SK-N-SH (cell line): ENCODE measurements at regions not wholly inside any gene's neighbourhood (a gene's known extent, or its start where the extent isn't known, plus 50 kb on each side); places are given as distances from the start of the nearest gene placed in this dataset.

Experiments used
- EP300 ChIP-seq, 2 experiments: IDR thresholded peaks; 2 replicates each; pipeline versions ENCODE4 v1.4.0 to v1.6.1; 2012; ENCODE audit warnings: borderline replicate concordance in 1 of 2, low read depth in 1 of 2, low read length in 1 of 2
- EZH2phosphoT487 ChIP-seq: fragments of 200-600 bp; sonication (generic); IDR thresholded peaks from 2 replicates; pipeline ENCODE4 v1.6.1; 2017; ENCODE audit warnings: low read depth, mixed run types, mild to moderate bottlenecking, antibody characterized with exemption, moderate library complexity, borderline replicate concordance
- FOXJ3 ChIP-seq: sonication (generic); formaldehyde crosslinking; IDR thresholded peaks from 2 replicates; pipeline ENCODE4 v1.5.1; 2020; ENCODE audit warnings: mild to moderate bottlenecking, missing genetic modification reagents
- JUND ChIP-seq: IDR thresholded peaks from 2 replicates; pipeline ENCODE4 v1.4.0; 2012
- POLR2AphosphoS5 ChIP-seq: IDR thresholded peaks from 2 replicates; pipeline ENCODE4 v1.6.1; 2012; ENCODE audit warnings: low read depth, low read length
- RAD21 ChIP-seq: IDR thresholded peaks from 2 replicates; pipeline ENCODE4 v1.6.1; 2012; ENCODE audit warnings: mild to moderate bottlenecking, low read length
- SIN3A ChIP-seq: IDR thresholded peaks from 2 replicates; pipeline ENCODE4 v1.6.1; 2012; ENCODE audit warnings: low read depth, mild to moderate bottlenecking, low read length, moderate library complexity, borderline replicate concordance
- TAF1 ChIP-seq: IDR thresholded peaks from 2 replicates; pipeline ENCODE4 v1.6.1; 2012; ENCODE audit warnings: low read depth, mild to moderate bottlenecking, low read length, moderate library complexity, borderline replicate concordance
- TEAD4 ChIP-seq: IDR thresholded peaks from 2 replicates; pipeline ENCODE4 v1.4.0; 2012; ENCODE audit warnings: mild to moderate bottlenecking, borderline replicate concordance; ENCODE audit not compliant: insufficient read depth
- TF ChIP-seq, protein P1 (sequence below): fragments of 200-600 bp; sonication (generic); IDR thresholded peaks from 2 replicates; pipeline ENCODE4 v1.6.1; 2017; ENCODE audit warnings: antibody characterized with exemption, mild to moderate bottlenecking, moderate library complexity
- TF ChIP-seq, protein P2 (sequence below): fragments of 150-350 bp; IDR thresholded peaks from 2 replicates; pipeline ENCODE4 v1.6.1; 2017; ENCODE audit warnings: antibody characterized with exemption, low read length, low read depth, borderline replicate concordance
- TF ChIP-seq, protein P3 (sequence below): IDR thresholded peaks from 2 replicates; pipeline ENCODE4; 2012
- TF ChIP-seq, protein P4 (sequence below): IDR thresholded peaks from 2 replicates; pipeline ENCODE4 v1.4.0; 2012; ENCODE audit warnings: low read depth, borderline replicate concordance
- TF ChIP-seq, protein P5 (sequence below): IDR thresholded peaks from 2 replicates; pipeline ENCODE4 v1.4.0; 2012; ENCODE audit warnings: low read depth, borderline replicate concordance

DNA sequence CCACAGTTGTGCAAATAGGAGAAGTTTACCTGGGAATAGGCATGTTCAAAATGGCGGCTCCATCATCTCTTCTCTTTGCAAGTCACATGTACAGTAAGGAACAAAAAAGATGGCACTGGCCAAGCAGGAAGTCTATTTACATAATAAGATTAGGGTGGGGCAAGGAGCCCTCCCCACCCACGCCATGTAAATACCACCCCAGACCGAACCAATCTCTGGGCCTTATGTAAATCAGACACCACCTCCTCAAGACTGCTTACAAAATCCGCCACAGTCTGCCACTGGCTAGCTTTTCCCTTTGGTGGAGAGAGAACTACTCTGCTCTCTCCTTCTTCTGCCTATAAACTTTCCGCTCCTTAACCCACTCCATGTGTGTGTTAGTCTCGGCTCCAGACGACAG lies 1496.3 kb downstream of the REEP3 start:
- TF ChIP-seq JUND (no peak), TEAD4 (no peak), FOXJ3 (CRISPR knock-in tag) (no peak), SIN3A (no peak), RAD21 (no peak), EZH2phosphoT487 (no peak), EP300 (IDR thresholded peaks at IDR 0.05; ENCODE audit: borderline replicate concordance in 1 of 2, low read depth in 1 of 2, low read length in 1 of 2) (no peak), POLR2AphosphoS5 (no peak), TAF1 (no peak)
- TF ChIP-seq, protein P1, sequence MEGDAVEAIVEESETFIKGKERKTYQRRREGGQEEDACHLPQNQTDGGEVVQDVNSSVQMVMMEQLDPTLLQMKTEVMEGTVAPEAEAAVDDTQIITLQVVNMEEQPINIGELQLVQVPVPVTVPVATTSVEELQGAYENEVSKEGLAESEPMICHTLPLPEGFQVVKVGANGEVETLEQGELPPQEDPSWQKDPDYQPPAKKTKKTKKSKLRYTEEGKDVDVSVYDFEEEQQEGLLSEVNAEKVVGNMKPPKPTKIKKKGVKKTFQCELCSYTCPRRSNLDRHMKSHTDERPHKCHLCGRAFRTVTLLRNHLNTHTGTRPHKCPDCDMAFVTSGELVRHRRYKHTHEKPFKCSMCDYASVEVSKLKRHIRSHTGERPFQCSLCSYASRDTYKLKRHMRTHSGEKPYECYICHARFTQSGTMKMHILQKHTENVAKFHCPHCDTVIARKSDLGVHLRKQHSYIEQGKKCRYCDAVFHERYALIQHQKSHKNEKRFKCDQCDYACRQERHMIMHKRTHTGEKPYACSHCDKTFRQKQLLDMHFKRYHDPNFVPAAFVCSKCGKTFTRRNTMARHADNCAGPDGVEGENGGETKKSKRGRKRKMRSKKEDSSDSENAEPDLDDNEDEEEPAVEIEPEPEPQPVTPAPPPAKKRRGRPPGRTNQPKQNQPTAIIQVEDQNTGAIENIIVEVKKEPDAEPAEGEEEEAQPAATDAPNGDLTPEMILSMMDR: no peak
- TF ChIP-seq, protein P2, sequence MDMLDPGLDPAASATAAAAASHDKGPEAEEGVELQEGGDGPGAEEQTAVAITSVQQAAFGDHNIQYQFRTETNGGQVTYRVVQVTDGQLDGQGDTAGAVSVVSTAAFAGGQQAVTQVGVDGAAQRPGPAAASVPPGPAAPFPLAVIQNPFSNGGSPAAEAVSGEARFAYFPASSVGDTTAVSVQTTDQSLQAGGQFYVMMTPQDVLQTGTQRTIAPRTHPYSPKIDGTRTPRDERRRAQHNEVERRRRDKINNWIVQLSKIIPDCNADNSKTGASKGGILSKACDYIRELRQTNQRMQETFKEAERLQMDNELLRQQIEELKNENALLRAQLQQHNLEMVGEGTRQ: no peak
- TF ChIP-seq, protein P3, sequence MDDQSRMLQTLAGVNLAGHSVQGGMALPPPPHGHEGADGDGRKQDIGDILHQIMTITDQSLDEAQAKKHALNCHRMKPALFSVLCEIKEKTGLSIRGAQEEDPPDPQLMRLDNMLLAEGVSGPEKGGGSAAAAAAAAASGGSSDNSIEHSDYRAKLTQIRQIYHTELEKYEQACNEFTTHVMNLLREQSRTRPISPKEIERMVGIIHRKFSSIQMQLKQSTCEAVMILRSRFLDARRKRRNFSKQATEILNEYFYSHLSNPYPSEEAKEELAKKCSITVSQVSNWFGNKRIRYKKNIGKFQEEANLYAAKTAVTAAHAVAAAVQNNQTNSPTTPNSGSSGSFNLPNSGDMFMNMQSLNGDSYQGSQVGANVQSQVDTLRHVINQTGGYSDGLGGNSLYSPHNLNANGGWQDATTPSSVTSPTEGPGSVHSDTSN: no peak
- TF ChIP-seq, protein P4, sequence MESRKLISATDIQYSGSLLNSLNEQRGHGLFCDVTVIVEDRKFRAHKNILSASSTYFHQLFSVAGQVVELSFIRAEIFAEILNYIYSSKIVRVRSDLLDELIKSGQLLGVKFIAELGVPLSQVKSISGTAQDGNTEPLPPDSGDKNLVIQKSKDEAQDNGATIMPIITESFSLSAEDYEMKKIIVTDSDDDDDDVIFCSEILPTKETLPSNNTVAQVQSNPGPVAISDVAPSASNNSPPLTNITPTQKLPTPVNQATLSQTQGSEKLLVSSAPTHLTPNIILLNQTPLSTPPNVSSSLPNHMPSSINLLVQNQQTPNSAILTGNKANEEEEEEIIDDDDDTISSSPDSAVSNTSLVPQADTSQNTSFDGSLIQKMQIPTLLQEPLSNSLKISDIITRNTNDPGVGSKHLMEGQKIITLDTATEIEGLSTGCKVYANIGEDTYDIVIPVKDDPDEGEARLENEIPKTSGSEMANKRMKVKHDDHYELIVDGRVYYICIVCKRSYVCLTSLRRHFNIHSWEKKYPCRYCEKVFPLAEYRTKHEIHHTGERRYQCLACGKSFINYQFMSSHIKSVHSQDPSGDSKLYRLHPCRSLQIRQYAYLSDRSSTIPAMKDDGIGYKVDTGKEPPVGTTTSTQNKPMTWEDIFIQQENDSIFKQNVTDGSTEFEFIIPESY: no peak
- TF ChIP-seq, protein P5, sequence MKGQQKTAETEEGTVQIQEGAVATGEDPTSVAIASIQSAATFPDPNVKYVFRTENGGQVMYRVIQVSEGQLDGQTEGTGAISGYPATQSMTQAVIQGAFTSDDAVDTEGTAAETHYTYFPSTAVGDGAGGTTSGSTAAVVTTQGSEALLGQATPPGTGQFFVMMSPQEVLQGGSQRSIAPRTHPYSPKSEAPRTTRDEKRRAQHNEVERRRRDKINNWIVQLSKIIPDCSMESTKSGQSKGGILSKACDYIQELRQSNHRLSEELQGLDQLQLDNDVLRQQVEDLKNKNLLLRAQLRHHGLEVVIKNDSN: no peak
